Activated CD8-positive, alpha-beta memory T cell treated with anti-CD3 and anti-CD28 coated beads, Interleukin-2, amount 10 ng/mL, durations not matched to agents 7 days and 5 days (primary cell): ENCODE measurements at regions not wholly inside any gene's neighbourhood (a gene's known extent, or its start where the extent isn't known, plus 50 kb on each side); places are given as distances from the start of the nearest gene placed in this dataset.

Source experiments
- ATAC-seq: fragments of 150-1000 bp; cut with Tn5 transposase; one replicate; pipeline ENCODE4 v1.10.0; 2021; ENCODE audit warnings: moderate library complexity
- CTCF ChIA-PET: fragments of 350-600 bp; sonication (Branson Sonifier 250); formaldehyde crosslinking; loops from one replicate; lab custom pipeline; 2021; ENCODE audit warnings: antibody characterized with exemption; lab: Charles Lee
- DNase-seq: peaks from one replicate; pipeline ENCODE4 v3.0.0-alpha.2; 2020
- H3K27ac Mint-ChIP-seq: one replicate; pipeline ENCODE4 v1.8.0; 2021; ENCODE audit warnings: mild to moderate bottlenecking, mixed read lengths
- H3K27me3 Mint-ChIP-seq: one replicate; pipeline ENCODE4 v1.8.0; 2021; ENCODE audit warnings: mixed read lengths
- H3K36me3 Mint-ChIP-seq: one replicate; pipeline ENCODE4 v1.8.0; 2021; ENCODE audit warnings: mild to moderate bottlenecking, mixed read lengths
- H3K4me1 Mint-ChIP-seq: one replicate; pipeline ENCODE4 v1.8.0; 2021; ENCODE audit warnings: mixed read lengths
- H3K4me3 Mint-ChIP-seq: one replicate; pipeline ENCODE4 v1.8.0; 2021; ENCODE audit warnings: mild to moderate bottlenecking, moderate library complexity, mixed read lengths
- H3K9me3 Mint-ChIP-seq: one replicate; pipeline ENCODE4 v1.8.0; 2022; ENCODE audit warnings: low read depth, mixed read lengths

- Mint-ChIP-seq H3K4me1 (no peaks in the 10 kb centered on the region), H3K36me3 (no peaks in the 10 kb centered on the region), H3K9me3 (peaks cover 3% of the 10 kb centered on the region), H3K27ac (no peak overlapping the region), H3K4me3 (no peak overlapping the region), H3K27me3 (no peaks in the 10 kb centered on the region)
- ATAC-seq, result no peak
- CTCF ChIA-PET, result no interaction called here
- no peak for DNase-seq
Measured at GRCh38 chr5:33260098-33260497, 180.7 kb upstream of the TARS1 start.

DNA sequence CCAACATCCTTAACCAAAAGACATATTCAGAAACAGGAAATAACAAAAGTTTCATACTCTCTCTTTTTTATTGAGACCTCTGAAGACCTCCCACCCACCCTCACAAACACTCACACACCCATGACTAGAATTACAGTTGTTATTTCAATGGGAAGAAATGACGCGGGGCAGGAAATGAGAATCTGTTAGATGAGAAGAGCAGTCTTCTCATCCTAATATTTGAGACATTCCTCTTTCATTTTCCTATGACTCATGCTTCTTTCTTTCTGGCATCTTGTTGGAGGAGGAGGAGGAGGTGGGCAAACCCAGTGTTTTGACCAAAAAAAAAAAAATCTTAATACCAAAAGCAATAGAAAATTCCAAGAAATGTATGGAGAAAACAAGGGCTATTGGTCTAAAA lies 179.5 kb upstream of the TARS1 start:
- no peak for DNase-seq
- Mint-ChIP-seq H3K9me3 (peaks cover 3% of the 10 kb centered on the region), H3K4me3 (no peak overlapping the region), H3K27ac (no peak overlapping the region), H3K36me3 (no peaks in the 10 kb centered on the region), H3K4me1 (no peaks in the 10 kb centered on the region), H3K27me3 (no peaks in the 10 kb centered on the region)
- CTCF ChIA-PET, result no interaction called here
- no peak for ATAC-seq

DNA sequence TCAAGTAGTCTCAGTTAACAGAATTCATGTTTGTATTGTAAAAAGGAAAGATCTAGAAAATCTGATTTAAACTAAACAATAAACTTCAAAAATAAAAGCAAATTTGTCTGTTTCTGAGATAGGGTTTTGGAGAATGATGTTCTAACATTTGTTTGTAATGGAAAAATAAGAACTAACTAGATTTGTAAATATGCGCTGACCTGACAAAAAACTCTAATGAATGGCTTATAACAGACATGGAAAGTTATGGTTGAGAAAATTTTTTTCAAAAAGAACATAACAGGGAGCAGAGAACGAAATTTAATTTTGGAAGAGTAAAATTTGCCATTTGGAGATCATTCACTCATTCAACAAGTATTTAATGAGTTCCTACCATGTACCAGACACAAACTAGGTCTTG lies 179.0 kb upstream of the TARS1 start:
- Mint-ChIP-seq H3K9me3 (peaks cover 3% of the 10 kb centered on the region), H3K27me3 (no peaks in the 10 kb centered on the region), H3K36me3 (no peaks in the 10 kb centered on the region), H3K4me1 (no peaks in the 10 kb centered on the region), H3K27ac (no peak overlapping the region), H3K4me3 (no peak overlapping the region)
- no peak for DNase-seq
- ATAC-seq, result no peak
- CTCF ChIA-PET, result no interaction called here

GRCh38 chr5:33267801-33268200 lies 173.0 kb upstream of the TARS1 start:
- peaks cover 3% of the 10 kb centered on the region for H3K9me3 Mint-ChIP-seq
- DNase-seq, result no peak
- no peaks in the 10 kb centered on the region for H3K27me3 Mint-ChIP-seq
- no peaks in the 10 kb centered on the region for H3K4me1 Mint-ChIP-seq
- no peak for ATAC-seq
- CTCF ChIA-PET, result no interaction called here
- no peaks in the 10 kb centered on the region for H3K36me3 Mint-ChIP-seq
- no peak overlapping the region for H3K4me3 Mint-ChIP-seq
- H3K27ac Mint-ChIP-seq, result no peak overlapping the region

DNA sequence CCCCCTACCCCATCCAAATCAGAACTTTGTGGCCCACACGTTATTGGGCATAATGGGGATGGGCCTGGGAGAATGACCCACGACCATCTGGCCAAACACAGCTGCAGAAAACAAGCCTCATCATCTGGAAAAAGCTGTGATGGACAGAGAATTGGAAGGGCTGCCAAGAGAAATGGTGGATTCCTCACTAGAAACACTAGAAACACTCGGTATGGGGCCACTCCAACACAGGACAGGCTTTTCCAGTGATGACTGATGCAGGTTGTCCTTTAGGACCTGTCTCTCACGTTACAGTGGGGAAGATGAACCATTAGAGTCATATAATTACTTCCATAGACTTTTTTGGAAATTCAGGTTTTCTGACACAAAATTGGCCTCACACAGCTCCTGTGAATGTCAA lies 172.4 kb upstream of the TARS1 start:
- H3K36me3 Mint-ChIP-seq, result no peaks in the 10 kb centered on the region
- no peaks in the 10 kb centered on the region for H3K4me1 Mint-ChIP-seq
- peaks cover 2% of the 10 kb centered on the region for H3K9me3 Mint-ChIP-seq
- H3K4me3 Mint-ChIP-seq, result no peak overlapping the region
- CTCF ChIA-PET, result no interaction called here
- ATAC-seq (no peak), DNase-seq (no peak)
- H3K27me3 Mint-ChIP-seq, result no peaks in the 10 kb centered on the region
- H3K27ac Mint-ChIP-seq, result no peak overlapping the region

GRCh38 chr5:33270671-33271070 lies 170.1 kb upstream of the TARS1 start:
- Mint-ChIP-seq H3K4me3 (no peak overlapping the region), H3K27ac (no peak overlapping the region), H3K36me3 (no peaks in the 10 kb centered on the region), H3K4me1 (no peaks in the 10 kb centered on the region), H3K27me3 (no peaks in the 10 kb centered on the region), H3K9me3 (no peaks in the 10 kb centered on the region)
- DNase-seq (no peak), ATAC-seq (no peak)
- CTCF ChIA-PET, result no interaction called here

DNA sequence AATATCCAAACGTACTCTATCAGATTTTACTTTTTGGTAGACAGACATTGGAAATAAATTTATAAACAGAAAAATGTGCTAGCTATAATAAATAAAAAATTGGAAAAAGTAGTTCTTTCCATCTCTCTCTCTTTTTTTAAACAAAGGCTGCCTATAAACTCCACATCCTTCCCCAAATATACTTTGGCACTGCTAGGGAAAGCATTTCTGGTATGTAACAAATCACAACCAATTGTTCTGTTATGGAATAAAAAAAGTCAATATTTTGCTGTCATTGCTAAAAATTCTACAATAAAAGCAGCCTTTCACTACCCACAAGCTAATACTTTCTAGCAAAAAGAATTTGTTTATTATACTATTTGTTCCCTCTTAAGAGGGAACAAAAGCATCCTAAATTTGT lies 169.2 kb upstream of the TARS1 start:
- no peaks in the 10 kb centered on the region for H3K9me3 Mint-ChIP-seq
- ATAC-seq (no peak), DNase-seq (no peak)
- H3K36me3 Mint-ChIP-seq, result no peaks in the 10 kb centered on the region
- H3K4me3 Mint-ChIP-seq, result no peak overlapping the region
- H3K27ac Mint-ChIP-seq, result no peak overlapping the region
- CTCF ChIA-PET, result no interaction called here
- no peaks in the 10 kb centered on the region for H3K4me1 Mint-ChIP-seq
- no peaks in the 10 kb centered on the region for H3K27me3 Mint-ChIP-seq

GRCh38 chr5:33272288-33272687 lies 168.5 kb upstream of the TARS1 start:
- Mint-ChIP-seq H3K27me3 (no peaks in the 10 kb centered on the region), H3K9me3 (no peaks in the 10 kb centered on the region), H3K4me1 (no peaks in the 10 kb centered on the region), H3K27ac (no peak overlapping the region), H3K36me3 (no peaks in the 10 kb centered on the region), H3K4me3 (no peak overlapping the region)
- ATAC-seq (no peak), DNase-seq (no peak)
- CTCF ChIA-PET, result no interaction called here

DNA sequence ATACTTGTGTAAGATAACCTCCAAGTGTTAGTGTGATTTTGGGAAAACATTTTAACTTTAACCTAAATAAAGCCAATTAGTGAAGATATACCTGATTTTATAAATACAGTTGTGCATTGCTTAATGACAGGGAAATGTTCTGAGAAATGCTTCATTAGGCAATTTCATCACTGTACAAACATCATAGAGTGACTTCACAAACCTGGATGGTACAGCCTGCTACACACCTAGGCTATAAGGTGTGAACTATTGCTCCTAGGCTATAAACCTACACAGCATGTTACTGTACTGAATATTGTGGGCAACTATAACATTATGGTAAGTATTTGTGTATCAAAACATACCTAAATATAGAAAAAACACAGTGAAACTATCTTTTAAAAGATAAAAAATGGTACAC lies 166.8 kb upstream of the TARS1 start:
- no peaks in the 10 kb centered on the region for H3K27me3 Mint-ChIP-seq
- no peak overlapping the region for H3K4me3 Mint-ChIP-seq
- CTCF ChIA-PET, result interaction anchor here (1.5 kb wide), 1 partner anchor 21 kb away, joined by 3 read pairs; no protein-coding TSS in a partner anchor
- no peaks in the 10 kb centered on the region for H3K36me3 Mint-ChIP-seq
- H3K4me1 Mint-ChIP-seq, result no peaks in the 10 kb centered on the region
- H3K9me3 Mint-ChIP-seq, result no peaks in the 10 kb centered on the region
- no peak overlapping the region for H3K27ac Mint-ChIP-seq
- ATAC-seq (no peak), DNase-seq (no peak)

GRCh38 chr5:33275391-33275790 lies 165.4 kb upstream of the TARS1 start:
- CTCF ChIA-PET, result interaction anchor here (1.5 kb wide), 1 partner anchor 22 kb away, joined by 3 read pairs; no protein-coding TSS in a partner anchor
- Mint-ChIP-seq H3K27ac (no peak overlapping the region), H3K4me1 (no peaks in the 10 kb centered on the region), H3K9me3 (no peaks in the 10 kb centered on the region), H3K36me3 (no peaks in the 10 kb centered on the region), H3K27me3 (no peaks in the 10 kb centered on the region), H3K4me3 (no peak overlapping the region)
- ATAC-seq (no peak), DNase-seq (no peak)

DNA sequence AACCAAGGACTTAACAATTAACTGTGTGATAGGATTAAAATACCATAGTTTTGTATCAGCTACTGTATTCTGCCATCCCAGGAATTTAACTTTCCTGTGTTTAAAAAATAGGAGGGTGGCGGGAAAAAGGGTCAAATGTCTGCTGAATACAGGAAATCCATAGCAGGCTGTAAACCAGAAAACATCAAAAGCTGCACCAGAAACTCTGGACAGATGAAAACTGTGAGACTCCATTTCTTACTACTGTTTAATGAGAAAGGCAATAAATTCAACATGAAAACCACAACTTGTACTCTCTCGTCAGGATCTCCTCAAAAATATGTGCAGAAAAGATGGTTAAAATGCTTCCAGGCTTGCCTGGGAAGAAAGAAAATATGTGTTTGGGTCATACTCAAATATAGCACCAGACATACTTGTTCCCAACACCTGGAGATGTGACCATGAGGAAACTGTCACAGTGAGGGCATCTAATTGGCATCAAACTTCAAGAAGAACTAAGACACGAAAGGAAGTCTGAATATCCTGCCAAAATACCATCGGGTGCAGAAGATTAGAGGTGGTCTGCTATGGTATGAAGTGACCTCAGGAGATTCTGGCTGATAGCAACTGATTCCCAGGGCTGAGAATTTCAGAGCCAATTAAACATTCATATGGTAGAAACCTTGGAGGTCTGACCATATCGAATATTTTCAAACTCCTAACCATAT lies 164.7 kb upstream of the TARS1 start:
- Mint-ChIP-seq H3K4me1 (no peaks in the 10 kb centered on the region), H3K9me3 (no peaks in the 10 kb centered on the region), H3K36me3 (no peaks in the 10 kb centered on the region), H3K27me3 (no peaks in the 10 kb centered on the region), H3K27ac (no peak overlapping the region), H3K4me3 (no peak overlapping the region)
- DNase-seq, result no peak
- CTCF ChIA-PET, result no interaction called here
- no peak for ATAC-seq

DNA sequence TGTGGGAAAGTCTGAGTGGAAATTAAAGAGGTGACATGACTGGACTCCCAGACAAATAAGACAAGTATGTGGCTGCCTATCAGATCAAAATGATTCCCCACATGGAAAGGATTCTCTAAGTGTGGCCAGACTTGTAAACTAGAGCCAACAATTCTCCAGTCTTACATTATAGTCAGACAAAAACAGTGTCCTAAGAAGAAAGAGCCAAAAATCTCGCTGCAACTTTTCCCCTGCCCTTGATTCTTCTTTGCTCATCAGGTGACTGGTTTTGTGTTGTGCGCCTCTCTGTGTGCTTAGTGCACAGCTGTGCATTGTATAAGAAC lies 164.2 kb upstream of the TARS1 start:
- CTCF ChIA-PET, result no interaction called here
- no peaks in the 10 kb centered on the region for H3K36me3 Mint-ChIP-seq
- ATAC-seq (no peak), DNase-seq (no peak)
- no peak overlapping the region for H3K4me3 Mint-ChIP-seq
- H3K27me3 Mint-ChIP-seq, result no peaks in the 10 kb centered on the region
- no peaks in the 10 kb centered on the region for H3K4me1 Mint-ChIP-seq
- H3K9me3 Mint-ChIP-seq, result no peaks in the 10 kb centered on the region
- H3K27ac Mint-ChIP-seq, result no peak overlapping the region

GRCh38 chr5:33277061-33277650 lies 163.6 kb upstream of the TARS1 start:
- no peaks in the 10 kb centered on the region for H3K9me3 Mint-ChIP-seq
- no peaks in the 10 kb centered on the region for H3K36me3 Mint-ChIP-seq
- DNase-seq, result no peak
- no peaks in the 10 kb centered on the region for H3K27me3 Mint-ChIP-seq
- CTCF ChIA-PET, result no interaction called here
- H3K27ac Mint-ChIP-seq, result no peak overlapping the region
- ATAC-seq, result no peak
- no peak overlapping the region for H3K4me3 Mint-ChIP-seq
- H3K4me1 Mint-ChIP-seq, result no peaks in the 10 kb centered on the region

- Mint-ChIP-seq H3K9me3 (no peaks in the 10 kb centered on the region), H3K4me3 (no peak overlapping the region), H3K27ac (no peak overlapping the region), H3K36me3 (no peaks in the 10 kb centered on the region), H3K4me1 (no peaks in the 10 kb centered on the region), H3K27me3 (no peaks in the 10 kb centered on the region)
- CTCF ChIA-PET, result no interaction called here
- ATAC-seq, result no peak
- no peak for DNase-seq
Measured at GRCh38 chr5:33281431-33281843, 159.3 kb upstream of the TARS1 start.
